A549 (cell line): ENCODE measurements at regions not wholly inside any gene's neighbourhood (a gene's known extent, or its start where the extent isn't known, plus 50 kb on each side); places are given as distances from the start of the nearest gene placed in this dataset.

Source experiments
- CTCF ChIP-seq: fragments of >200 bp; sonication (Bioruptor Twin); formaldehyde crosslinking; IDR thresholded peaks from 3 replicates; pipeline ENCODE4 v1.5.1; 2016
- MYC ChIP-seq: IDR thresholded peaks from 2 replicates; pipeline ENCODE4 v1.6.1; 2012; ENCODE audit warnings: mild to moderate bottlenecking, inconsistent platforms, low read length, improper control_type of control experiment, borderline replicate concordance
- POLR2A ChIP-seq: IDR thresholded peaks from 2 replicates; pipeline ENCODE4 v1.6.1; 2012; ENCODE audit warnings: mild to moderate bottlenecking, low read length
- RAD21 ChIP-seq, 2 experiments: fragments of >200 bp in 1 of 2; sonication (Bioruptor Twin) in 1 of 2; formaldehyde crosslinking in 1 of 2; IDR thresholded peaks in 1 of 2; conservative IDR thresholded peaks in 1 of 2; 2 replicates in 1 of 2; 3 replicates in 1 of 2; pipeline ENCODE4 v1.6.1; 2012 to 2018; ENCODE audit warnings: inconsistent platforms in 1 of 2
- SMC3 ChIP-seq: fragments of >200 bp; sonication (Bioruptor Twin); formaldehyde crosslinking; IDR thresholded peaks from 3 replicates; pipeline ENCODE4 v1.6.1; 2018; ENCODE audit warnings: inconsistent platforms
- TF ChIP-seq, protein P1 (sequence below): fragments of 200-600 bp; sonication (generic); IDR thresholded peaks from 2 replicates; pipeline ENCODE4 v1.6.1; 2016; ENCODE audit warnings: antibody characterized with exemption, mild to moderate bottlenecking, moderate library complexity
- TF ChIP-seq, protein P2 (sequence below): fragments of 450-650 bp; IDR thresholded peaks from 2 replicates; pipeline ENCODE4 v1.6.1; 2014; ENCODE audit warnings: antibody characterized with exemption
- TF ChIP-seq, protein P3 (sequence below): IDR thresholded peaks from 2 replicates; pipeline ENCODE4 v1.6.1; 2012
- TF ChIP-seq, protein P4 (sequence below): fragments of >200 bp; sonication (Bioruptor Twin); formaldehyde crosslinking; IDR thresholded peaks from 3 replicates; pipeline ENCODE4 v1.6.1; 2016

DNA sequence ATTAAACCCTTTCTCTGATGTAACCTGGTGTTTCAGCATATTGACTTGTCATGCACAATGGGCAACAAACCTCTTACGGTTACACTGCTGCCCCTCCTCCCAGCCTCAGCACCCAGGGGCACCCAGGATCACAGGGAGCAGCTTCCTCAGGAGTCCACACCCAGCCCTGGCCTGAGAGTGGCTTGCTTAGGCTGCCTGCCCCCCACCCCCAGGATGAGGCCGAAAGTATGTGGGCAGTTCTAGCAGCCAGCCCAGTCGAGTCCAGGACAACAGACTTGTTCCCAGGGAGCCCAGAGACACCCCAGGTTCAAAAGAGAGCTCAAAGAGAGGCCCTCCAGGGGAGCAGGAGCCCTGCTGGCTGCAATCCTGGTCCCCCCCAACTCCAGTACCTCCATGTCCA lies 108.1 kb upstream of the THY1 start:
- no peak for TF ChIP-seq POLR2A
- no peak for TF ChIP-seq MYC
- TF ChIP-seq, protein P1, sequence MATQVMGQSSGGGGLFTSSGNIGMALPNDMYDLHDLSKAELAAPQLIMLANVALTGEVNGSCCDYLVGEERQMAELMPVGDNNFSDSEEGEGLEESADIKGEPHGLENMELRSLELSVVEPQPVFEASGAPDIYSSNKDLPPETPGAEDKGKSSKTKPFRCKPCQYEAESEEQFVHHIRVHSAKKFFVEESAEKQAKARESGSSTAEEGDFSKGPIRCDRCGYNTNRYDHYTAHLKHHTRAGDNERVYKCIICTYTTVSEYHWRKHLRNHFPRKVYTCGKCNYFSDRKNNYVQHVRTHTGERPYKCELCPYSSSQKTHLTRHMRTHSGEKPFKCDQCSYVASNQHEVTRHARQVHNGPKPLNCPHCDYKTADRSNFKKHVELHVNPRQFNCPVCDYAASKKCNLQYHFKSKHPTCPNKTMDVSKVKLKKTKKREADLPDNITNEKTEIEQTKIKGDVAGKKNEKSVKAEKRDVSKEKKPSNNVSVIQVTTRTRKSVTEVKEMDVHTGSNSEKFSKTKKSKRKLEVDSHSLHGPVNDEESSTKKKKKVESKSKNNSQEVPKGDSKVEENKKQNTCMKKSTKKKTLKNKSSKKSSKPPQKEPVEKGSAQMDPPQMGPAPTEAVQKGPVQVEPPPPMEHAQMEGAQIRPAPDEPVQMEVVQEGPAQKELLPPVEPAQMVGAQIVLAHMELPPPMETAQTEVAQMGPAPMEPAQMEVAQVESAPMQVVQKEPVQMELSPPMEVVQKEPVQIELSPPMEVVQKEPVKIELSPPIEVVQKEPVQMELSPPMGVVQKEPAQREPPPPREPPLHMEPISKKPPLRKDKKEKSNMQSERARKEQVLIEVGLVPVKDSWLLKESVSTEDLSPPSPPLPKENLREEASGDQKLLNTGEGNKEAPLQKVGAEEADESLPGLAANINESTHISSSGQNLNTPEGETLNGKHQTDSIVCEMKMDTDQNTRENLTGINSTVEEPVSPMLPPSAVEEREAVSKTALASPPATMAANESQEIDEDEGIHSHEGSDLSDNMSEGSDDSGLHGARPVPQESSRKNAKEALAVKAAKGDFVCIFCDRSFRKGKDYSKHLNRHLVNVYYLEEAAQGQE = no peak
- TF ChIP-seq, protein P2, sequence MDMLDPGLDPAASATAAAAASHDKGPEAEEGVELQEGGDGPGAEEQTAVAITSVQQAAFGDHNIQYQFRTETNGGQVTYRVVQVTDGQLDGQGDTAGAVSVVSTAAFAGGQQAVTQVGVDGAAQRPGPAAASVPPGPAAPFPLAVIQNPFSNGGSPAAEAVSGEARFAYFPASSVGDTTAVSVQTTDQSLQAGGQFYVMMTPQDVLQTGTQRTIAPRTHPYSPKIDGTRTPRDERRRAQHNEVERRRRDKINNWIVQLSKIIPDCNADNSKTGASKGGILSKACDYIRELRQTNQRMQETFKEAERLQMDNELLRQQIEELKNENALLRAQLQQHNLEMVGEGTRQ = no peak
- TF ChIP-seq RAD21 (conservative IDR thresholded peaks at IDR 0.05 in 1 of 2, IDR thresholded peaks at IDR 0.05 in 1 of 2) = no peak
- TF ChIP-seq CTCF = no peak
- TF ChIP-seq, protein P3, sequence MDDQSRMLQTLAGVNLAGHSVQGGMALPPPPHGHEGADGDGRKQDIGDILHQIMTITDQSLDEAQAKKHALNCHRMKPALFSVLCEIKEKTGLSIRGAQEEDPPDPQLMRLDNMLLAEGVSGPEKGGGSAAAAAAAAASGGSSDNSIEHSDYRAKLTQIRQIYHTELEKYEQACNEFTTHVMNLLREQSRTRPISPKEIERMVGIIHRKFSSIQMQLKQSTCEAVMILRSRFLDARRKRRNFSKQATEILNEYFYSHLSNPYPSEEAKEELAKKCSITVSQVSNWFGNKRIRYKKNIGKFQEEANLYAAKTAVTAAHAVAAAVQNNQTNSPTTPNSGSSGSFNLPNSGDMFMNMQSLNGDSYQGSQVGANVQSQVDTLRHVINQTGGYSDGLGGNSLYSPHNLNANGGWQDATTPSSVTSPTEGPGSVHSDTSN = no peak
- no peak for TF ChIP-seq SMC3
- TF ChIP-seq, protein P4, sequence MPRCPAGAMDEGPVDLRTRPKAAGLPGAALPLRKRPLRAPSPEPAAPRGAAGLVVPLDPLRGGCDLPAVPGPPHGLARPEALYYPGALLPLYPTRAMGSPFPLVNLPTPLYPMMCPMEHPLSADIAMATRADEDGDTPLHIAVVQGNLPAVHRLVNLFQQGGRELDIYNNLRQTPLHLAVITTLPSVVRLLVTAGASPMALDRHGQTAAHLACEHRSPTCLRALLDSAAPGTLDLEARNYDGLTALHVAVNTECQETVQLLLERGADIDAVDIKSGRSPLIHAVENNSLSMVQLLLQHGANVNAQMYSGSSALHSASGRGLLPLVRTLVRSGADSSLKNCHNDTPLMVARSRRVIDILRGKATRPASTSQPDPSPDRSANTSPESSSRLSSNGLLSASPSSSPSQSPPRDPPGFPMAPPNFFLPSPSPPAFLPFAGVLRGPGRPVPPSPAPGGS = no peak
